ENCODE measurements at regions not wholly inside any gene's neighbourhood (a gene's known extent, or its start where the extent isn't known, plus 50 kb on each side); places are given as distances from the start of the nearest gene placed in this dataset.

DNA sequence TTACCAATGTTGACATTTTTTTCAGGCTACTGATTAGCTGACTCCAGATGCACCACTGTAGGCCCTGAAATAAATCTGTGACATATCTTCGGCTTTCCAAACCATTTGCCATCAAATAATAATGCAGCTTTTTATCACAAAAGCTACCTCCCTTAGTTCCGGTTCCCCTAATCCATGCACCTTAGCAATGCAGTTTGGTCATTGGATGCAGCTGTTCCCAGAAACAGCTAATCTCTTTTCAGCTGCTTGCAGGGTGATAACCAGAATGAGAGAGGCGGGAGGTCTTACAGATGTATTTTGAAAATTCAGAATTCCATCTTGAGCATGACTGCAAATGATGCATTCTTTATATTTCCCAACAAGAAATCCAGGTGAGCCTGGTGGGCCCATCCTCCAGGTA lies 646.2 kb downstream of the SOX5 start:
- Histone ChIP-seq H3K9me2 (ENCODE audit: insufficient read depth) (peaks cover 9% of the 10 kb centered on the region; the same call in 1 of the 2 replicates), H3K4me3 (no peak overlapping the region), H3K27ac (ENCODE audit: low read depth) (no peak overlapping the region), H3K27me3 (ENCODE audit: insufficient read depth) (no peaks in the 10 kb centered on the region), H3K79me2 (replicated peaks; ENCODE audit: insufficient read depth) (no peaks in the 10 kb centered on the region), H2AFZ (no peak overlapping the region), H3K36me3 (ENCODE audit: insufficient read depth) (no peaks in the 10 kb centered on the region), H3K4me2 (no peak overlapping the region), H3F3A (replicated peaks; ENCODE audit: low read depth) (no peaks in the 10 kb centered on the region), H3K4me1 (ENCODE audit: insufficient read depth) (no peaks in the 10 kb centered on the region; the same call in 1 of the 2 replicates), H4K20me1 (replicated peaks; ENCODE audit: insufficient read depth) (no peaks in the 10 kb centered on the region)
- H3K4me3 Mint-ChIP-seq = no peak overlapping the region
- H3K4me1 Mint-ChIP-seq = no peaks in the 10 kb centered on the region
- TF ChIP-seq NANOG (IDR thresholded peaks at IDR 0.05; ENCODE audit: borderline replicate concordance) (no peak), ZNF331 (CRISPR knock-in tag; IDR thresholded peaks at IDR 0.05; ENCODE audit: low read depth) (no peak), JUNB (IDR thresholded peaks at IDR 0.05; ENCODE audit: unreplicated experiment) (no peak), EZH2 (IDR thresholded peaks at IDR 0.05; ENCODE audit: low read depth, unreplicated experiment) (no peak), EZH2phosphoT487 (IDR thresholded peaks at IDR 0.05; ENCODE audit: unreplicated experiment) (no peak), STAT1 (IDR thresholded peaks at IDR 0.05; ENCODE audit: unreplicated experiment) (no peak), CREB1 (CRISPR knock-in tag; IDR thresholded peaks at IDR 0.05; ENCODE audit: low read depth) (no peak), POLR2AphosphoS5 (IDR thresholded peaks at IDR 0.05; ENCODE audit: low read depth) (no peak)
- TF ChIP-seq, protein P1, sequence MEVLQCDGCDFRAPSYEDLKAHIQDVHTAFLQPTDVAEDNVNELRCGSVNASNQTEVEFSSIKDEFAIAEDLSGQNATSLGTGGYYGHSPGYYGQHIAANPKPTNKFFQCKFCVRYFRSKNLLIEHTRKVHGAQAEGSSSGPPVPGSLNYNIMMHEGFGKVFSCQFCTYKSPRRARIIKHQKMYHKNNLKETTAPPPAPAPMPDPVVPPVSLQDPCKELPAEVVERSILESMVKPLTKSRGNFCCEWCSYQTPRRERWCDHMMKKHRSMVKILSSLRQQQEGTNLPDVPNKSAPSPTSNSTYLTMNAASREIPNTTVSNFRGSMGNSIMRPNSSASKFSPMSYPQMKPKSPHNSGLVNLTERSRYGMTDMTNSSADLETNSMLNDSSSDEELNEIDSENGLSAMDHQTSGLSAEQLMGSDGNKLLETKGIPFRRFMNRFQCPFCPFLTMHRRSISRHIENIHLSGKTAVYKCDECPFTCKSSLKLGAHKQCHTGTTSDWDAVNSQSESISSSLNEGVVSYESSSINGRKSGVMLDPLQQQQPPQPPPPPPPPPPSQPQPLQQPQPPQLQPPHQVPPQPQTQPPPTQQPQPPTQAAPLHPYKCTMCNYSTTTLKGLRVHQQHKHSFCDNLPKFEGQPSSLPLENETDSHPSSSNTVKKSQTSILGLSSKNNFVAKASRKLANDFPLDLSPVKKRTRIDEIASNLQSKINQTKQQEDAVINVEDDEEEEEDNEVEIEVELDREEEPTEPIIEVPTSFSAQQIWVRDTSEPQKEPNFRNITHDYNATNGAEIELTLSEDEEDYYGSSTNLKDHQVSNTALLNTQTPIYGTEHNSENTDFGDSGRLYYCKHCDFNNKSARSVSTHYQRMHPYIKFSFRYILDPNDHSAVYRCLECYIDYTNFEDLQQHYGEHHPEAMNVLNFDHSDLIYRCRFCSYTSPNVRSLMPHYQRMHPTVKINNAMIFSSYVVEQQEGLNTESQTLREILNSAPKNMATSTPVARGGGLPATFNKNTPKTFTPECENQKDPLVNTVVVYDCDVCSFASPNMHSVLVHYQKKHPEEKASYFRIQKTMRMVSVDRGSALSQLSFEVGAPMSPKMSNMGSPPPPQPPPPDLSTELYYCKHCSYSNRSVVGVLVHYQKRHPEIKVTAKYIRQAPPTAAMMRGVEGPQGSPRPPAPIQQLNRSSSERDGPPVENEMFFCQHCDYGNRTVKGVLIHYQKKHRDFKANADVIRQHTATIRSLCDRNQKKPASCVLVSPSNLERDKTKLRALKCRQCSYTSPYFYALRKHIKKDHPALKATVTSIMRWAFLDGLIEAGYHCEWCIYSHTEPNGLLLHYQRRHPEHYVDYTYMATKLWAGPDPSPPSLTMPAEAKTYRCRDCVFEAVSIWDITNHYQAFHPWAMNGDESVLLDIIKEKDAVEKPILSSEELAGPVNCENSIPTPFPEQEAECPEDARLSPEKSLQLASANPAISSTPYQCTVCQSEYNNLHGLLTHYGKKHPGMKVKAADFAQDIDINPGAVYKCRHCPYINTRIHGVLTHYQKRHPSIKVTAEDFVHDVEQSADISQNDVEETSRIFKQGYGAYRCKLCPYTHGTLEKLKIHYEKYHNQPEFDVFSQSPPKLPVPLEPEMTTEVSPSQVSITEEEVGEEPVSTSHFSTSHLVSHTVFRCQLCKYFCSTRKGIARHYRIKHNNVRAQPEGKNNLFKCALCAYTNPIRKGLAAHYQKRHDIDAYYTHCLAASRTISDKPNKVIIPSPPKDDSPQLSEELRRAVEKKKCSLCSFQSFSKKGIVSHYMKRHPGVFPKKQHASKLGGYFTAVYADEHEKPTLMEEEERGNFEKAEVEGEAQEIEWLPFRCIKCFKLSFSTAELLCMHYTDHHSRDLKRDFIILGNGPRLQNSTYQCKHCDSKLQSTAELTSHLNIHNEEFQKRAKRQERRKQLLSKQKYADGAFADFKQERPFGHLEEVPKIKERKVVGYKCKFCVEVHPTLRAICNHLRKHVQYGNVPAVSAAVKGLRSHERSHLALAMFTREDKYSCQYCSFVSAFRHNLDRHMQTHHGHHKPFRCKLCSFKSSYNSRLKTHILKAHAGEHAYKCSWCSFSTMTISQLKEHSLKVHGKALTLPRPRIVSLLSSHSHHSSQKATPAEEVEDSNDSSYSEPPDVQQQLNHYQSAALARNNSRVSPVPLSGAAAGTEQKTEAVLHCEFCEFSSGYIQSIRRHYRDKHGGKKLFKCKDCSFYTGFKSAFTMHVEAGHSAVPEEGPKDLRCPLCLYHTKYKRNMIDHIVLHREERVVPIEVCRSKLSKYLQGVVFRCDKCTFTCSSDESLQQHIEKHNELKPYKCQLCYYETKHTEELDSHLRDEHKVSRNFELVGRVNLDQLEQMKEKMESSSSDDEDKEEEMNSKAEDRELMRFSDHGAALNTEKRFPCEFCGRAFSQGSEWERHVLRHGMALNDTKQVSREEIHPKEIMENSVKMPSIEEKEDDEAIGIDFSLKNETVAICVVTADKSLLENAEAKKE (CRISPR knock-in tag; IDR thresholded peaks at IDR 0.05) = no peak
- TF ChIP-seq, protein P2, sequence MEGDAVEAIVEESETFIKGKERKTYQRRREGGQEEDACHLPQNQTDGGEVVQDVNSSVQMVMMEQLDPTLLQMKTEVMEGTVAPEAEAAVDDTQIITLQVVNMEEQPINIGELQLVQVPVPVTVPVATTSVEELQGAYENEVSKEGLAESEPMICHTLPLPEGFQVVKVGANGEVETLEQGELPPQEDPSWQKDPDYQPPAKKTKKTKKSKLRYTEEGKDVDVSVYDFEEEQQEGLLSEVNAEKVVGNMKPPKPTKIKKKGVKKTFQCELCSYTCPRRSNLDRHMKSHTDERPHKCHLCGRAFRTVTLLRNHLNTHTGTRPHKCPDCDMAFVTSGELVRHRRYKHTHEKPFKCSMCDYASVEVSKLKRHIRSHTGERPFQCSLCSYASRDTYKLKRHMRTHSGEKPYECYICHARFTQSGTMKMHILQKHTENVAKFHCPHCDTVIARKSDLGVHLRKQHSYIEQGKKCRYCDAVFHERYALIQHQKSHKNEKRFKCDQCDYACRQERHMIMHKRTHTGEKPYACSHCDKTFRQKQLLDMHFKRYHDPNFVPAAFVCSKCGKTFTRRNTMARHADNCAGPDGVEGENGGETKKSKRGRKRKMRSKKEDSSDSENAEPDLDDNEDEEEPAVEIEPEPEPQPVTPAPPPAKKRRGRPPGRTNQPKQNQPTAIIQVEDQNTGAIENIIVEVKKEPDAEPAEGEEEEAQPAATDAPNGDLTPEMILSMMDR (conservative IDR thresholded peaks at IDR 0.05; ENCODE audit: low read depth in 2 of 2) = no peak
- TF ChIP-seq, protein P3, sequence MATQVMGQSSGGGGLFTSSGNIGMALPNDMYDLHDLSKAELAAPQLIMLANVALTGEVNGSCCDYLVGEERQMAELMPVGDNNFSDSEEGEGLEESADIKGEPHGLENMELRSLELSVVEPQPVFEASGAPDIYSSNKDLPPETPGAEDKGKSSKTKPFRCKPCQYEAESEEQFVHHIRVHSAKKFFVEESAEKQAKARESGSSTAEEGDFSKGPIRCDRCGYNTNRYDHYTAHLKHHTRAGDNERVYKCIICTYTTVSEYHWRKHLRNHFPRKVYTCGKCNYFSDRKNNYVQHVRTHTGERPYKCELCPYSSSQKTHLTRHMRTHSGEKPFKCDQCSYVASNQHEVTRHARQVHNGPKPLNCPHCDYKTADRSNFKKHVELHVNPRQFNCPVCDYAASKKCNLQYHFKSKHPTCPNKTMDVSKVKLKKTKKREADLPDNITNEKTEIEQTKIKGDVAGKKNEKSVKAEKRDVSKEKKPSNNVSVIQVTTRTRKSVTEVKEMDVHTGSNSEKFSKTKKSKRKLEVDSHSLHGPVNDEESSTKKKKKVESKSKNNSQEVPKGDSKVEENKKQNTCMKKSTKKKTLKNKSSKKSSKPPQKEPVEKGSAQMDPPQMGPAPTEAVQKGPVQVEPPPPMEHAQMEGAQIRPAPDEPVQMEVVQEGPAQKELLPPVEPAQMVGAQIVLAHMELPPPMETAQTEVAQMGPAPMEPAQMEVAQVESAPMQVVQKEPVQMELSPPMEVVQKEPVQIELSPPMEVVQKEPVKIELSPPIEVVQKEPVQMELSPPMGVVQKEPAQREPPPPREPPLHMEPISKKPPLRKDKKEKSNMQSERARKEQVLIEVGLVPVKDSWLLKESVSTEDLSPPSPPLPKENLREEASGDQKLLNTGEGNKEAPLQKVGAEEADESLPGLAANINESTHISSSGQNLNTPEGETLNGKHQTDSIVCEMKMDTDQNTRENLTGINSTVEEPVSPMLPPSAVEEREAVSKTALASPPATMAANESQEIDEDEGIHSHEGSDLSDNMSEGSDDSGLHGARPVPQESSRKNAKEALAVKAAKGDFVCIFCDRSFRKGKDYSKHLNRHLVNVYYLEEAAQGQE (IDR thresholded peaks at IDR 0.05; ENCODE audit: unreplicated experiment) = no peak
- DNase-seq (ENCODE audit: low spot score) (no peak), ATAC-seq (no peak)
- no peaks in the 10 kb centered on the region for H3K36me3 Mint-ChIP-seq (ENCODE audit: low read depth)
- peaks cover 6% of the 10 kb centered on the region for H3K27me3 Mint-ChIP-seq (ENCODE audit: insufficient read depth, low read depth, poor library complexity)
- peaks cover 4% of the 10 kb centered on the region; the same call in 1 of the 3 replicates for H3K9me3 Mint-ChIP-seq
- H3K27ac Mint-ChIP-seq = no peak overlapping the region

Data from GM23338 (cell line).